ENCODE measurements at regions not wholly inside any gene's neighbourhood (a gene's known extent, or its start where the extent isn't known, plus 50 kb on each side); places are given as distances from the start of the nearest gene placed in this dataset.

DNA sequence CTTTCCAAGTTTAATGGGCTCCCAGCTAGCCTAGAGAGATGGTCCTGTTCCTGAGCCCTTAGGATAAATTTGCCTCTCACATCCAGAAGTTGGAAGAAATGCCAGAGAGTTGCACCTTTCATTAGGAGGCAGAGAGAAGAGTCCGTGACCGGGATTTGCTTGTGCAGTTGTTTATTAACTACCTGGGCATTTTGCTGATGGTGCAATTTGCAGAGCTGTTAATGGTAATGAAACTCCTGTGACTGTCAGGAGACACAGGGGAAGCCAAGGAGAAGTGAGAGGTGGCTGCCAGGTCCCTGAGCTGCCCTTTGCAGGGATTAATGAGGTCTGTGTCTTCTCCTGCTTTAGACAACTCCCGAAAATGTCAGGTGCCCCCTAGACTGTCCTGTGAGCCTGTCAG, 69.1 kb upstream of the B3GAT1 start:
- H3K4me2 ChIP-seq (ENCODE audit: low read length): no peak overlapping the region
- H3K36me3 Mint-ChIP-seq (ENCODE audit: low read depth, unreplicated experiment): peaks cover 3% of the 10 kb centered on the region
- no peaks in the 10 kb centered on the region for H3K79me2 ChIP-seq (ENCODE audit: insufficient read depth, low read length)
- H3K9ac ChIP-seq (ENCODE audit: low read length): no peak overlapping the region
- H3K27ac ChIP-seq (ENCODE audit: low read depth, low read length): no peak overlapping the region
- H3K9me3 Mint-ChIP-seq (ENCODE audit: unreplicated experiment): no peaks in the 10 kb centered on the region
- no peak overlapping the region for H3K4me3 ChIP-seq (ENCODE audit: insufficient read depth, low read depth, low read length)
- FAIRE-seq (no peak), DNase-seq (ENCODE audit: low read depth) (no peak)
- no peak overlapping the region for H3K27ac Mint-ChIP-seq (ENCODE audit: unreplicated experiment)
- no peaks in the 10 kb centered on the region for H3K27me3 ChIP-seq (ENCODE audit: insufficient read depth, low read length)
- no peaks in the 10 kb centered on the region for H4K20me1 ChIP-seq (ENCODE audit: insufficient read depth, low read length)
- TF ChIP-seq CTCF (IDR thresholded peaks at IDR 0.05; ENCODE audit: insufficient read depth, low read depth, low read length) (no peak), EZH2 (IDR thresholded peaks at IDR 0.05; ENCODE audit: insufficient read depth, low read length) (no peak)
- H2AFZ ChIP-seq (ENCODE audit: low read depth, low read length): no peak overlapping the region
- H3K9me3 ChIP-seq (ENCODE audit: insufficient read depth, low read depth, low read length): no peaks in the 10 kb centered on the region
- H3K4me3 Mint-ChIP-seq (ENCODE audit: unreplicated experiment): no peak overlapping the region
- no peaks in the 10 kb centered on the region for H3K4me1 ChIP-seq (ENCODE audit: insufficient read depth, low read length)
- H3K4me1 Mint-ChIP-seq (ENCODE audit: low read depth, unreplicated experiment): peaks cover 5% of the 10 kb centered on the region
- no peaks in the 10 kb centered on the region for H3K36me3 ChIP-seq (ENCODE audit: insufficient read depth, low read length)
- H3K27me3 Mint-ChIP-seq (ENCODE audit: low read depth, unreplicated experiment): peaks cover 55% of the 10 kb centered on the region

DNA sequence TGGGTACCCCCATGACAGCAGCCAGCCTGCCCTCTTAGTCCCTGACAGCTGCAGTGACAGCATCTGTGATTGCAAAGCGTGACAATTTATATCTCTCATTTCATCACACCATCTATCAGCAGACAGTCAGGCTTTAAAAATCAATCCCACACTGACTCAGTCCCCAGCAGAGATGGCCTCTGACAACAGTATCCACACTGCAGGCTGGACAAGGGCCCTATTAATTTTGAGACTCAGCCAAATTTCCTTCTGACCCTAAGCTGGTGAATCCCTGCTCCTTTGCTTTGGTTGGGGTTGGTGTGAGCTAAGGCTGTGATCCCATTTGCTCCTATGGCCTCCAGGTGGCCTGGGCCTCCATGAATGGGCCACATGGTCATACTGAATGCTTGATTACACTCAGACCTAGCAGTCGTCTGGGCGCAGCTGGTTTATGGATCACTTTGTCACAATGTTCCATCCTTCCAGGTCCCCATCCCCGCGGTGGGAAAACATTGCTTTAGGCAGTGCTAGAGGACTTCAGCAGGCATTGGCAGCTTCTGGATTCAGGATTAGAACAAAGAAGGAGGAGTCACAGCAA, 68.2 kb upstream of the B3GAT1 start:
- Histone ChIP-seq H2AFZ (ENCODE audit: low read depth, low read length) (no peak overlapping the region), H3K4me2 (ENCODE audit: low read length) (no peak overlapping the region), H3K27me3 (ENCODE audit: insufficient read depth, low read length) (no peaks in the 10 kb centered on the region), H3K36me3 (ENCODE audit: insufficient read depth, low read length) (no peaks in the 10 kb centered on the region), H3K9ac (ENCODE audit: low read length) (no peak overlapping the region), H3K9me3 (ENCODE audit: insufficient read depth, low read depth, low read length) (no peaks in the 10 kb centered on the region), H3K27ac (ENCODE audit: low read depth, low read length) (no peak overlapping the region), H3K4me3 (ENCODE audit: insufficient read depth, low read depth, low read length) (no peak overlapping the region), H3K79me2 (ENCODE audit: insufficient read depth, low read length) (no peaks in the 10 kb centered on the region), H4K20me1 (ENCODE audit: insufficient read depth, low read length) (no peaks in the 10 kb centered on the region), H3K4me1 (ENCODE audit: insufficient read depth, low read length) (no peaks in the 10 kb centered on the region)
- Mint-ChIP-seq H3K9me3 (ENCODE audit: unreplicated experiment) (no peaks in the 10 kb centered on the region), H3K4me3 (ENCODE audit: unreplicated experiment) (no peak overlapping the region), H3K4me1 (ENCODE audit: low read depth, unreplicated experiment) (peaks cover 5% of the 10 kb centered on the region), H3K36me3 (ENCODE audit: low read depth, unreplicated experiment) (peaks cover 3% of the 10 kb centered on the region), H3K27ac (ENCODE audit: unreplicated experiment) (no peak overlapping the region), H3K27me3 (ENCODE audit: low read depth, unreplicated experiment) (peaks cover 51% of the 10 kb centered on the region)
- DNase-seq (ENCODE audit: low read depth) (no peak), FAIRE-seq (no peak)
- TF ChIP-seq EZH2 (IDR thresholded peaks at IDR 0.05; ENCODE audit: insufficient read depth, low read length): no peak

GRCh38 chr11:134479206-134480135, 67.4 kb upstream of the B3GAT1 start:
- no peaks in the 10 kb centered on the region for H3K4me1 ChIP-seq (ENCODE audit: insufficient read depth, low read length)
- no peak overlapping the region for H3K4me2 ChIP-seq (ENCODE audit: low read length)
- no peaks in the 10 kb centered on the region for H4K20me1 ChIP-seq (ENCODE audit: insufficient read depth, low read length)
- FAIRE-seq: no peak
- H2AFZ ChIP-seq (ENCODE audit: low read depth, low read length): no peak overlapping the region
- no peaks in the 10 kb centered on the region for H3K27me3 ChIP-seq (ENCODE audit: insufficient read depth, low read length)
- no peaks in the 10 kb centered on the region for H3K36me3 ChIP-seq (ENCODE audit: insufficient read depth, low read length)
- no peak overlapping the region for H3K9ac ChIP-seq (ENCODE audit: low read length)
- Mint-ChIP-seq H3K27me3 (ENCODE audit: low read depth, unreplicated experiment) (peaks cover 54% of the 10 kb centered on the region), H3K4me3 (ENCODE audit: unreplicated experiment) (no peak overlapping the region), H3K4me1 (ENCODE audit: low read depth, unreplicated experiment) (peaks cover 5% of the 10 kb centered on the region), H3K27ac (ENCODE audit: unreplicated experiment) (no peak overlapping the region), H3K36me3 (ENCODE audit: low read depth, unreplicated experiment) (peaks cover 3% of the 10 kb centered on the region), H3K9me3 (ENCODE audit: unreplicated experiment) (no peaks in the 10 kb centered on the region)
- no peaks in the 10 kb centered on the region for H3K9me3 ChIP-seq (ENCODE audit: insufficient read depth, low read depth, low read length)
- H3K79me2 ChIP-seq (ENCODE audit: insufficient read depth, low read length): no peaks in the 10 kb centered on the region
- DNase-seq (ENCODE audit: low read depth): no peak
- H3K27ac ChIP-seq (ENCODE audit: low read depth, low read length): no peak overlapping the region
- no peak for TF ChIP-seq CTCF (IDR thresholded peaks at IDR 0.05; ENCODE audit: insufficient read depth, low read depth, low read length)
- H3K4me3 ChIP-seq (ENCODE audit: insufficient read depth, low read depth, low read length): no peak overlapping the region

Measured in astrocyte (in vitro differentiated cells and primary cell).